A673 (cell line): ENCODE measurements at regions not wholly inside any gene's neighbourhood (a gene's known extent, or its start where the extent isn't known, plus 50 kb on each side); places are given as distances from the start of the nearest gene placed in this dataset.

Experiments
- BruUV-seq: library from RNA; stranded (reverse); fragments of 400-500 nt; replicated peaks from 2 replicates; lab custom pipeline; 2021; lab: Mats Ljungman, UMichigan
- CTCF ChIA-PET: fragments of 300-600 bp; sonication (Branson Sonifier 250); formaldehyde crosslinking; loops from one replicate; lab custom pipeline; 2022; ENCODE audit warnings: antibody characterized with exemption; lab: Charles Lee
- POLR2A ChIA-PET: fragments of 300-600 bp; sonication (Branson Sonifier 250); formaldehyde crosslinking; loops from one replicate; lab custom pipeline; 2022; ENCODE audit warnings: antibody characterized with exemption; ENCODE audit not compliant: low non-redundant PET; lab: Charles Lee
- DNase-seq: peaks from one replicate; pipeline ENCODE4 v3.0.0-alpha.2; 2015; ENCODE audit warnings: low spot score
- H3K27ac ChIP-seq: fragments of 200-600 bp; sonication (generic); 2 replicates; pipeline ENCODE4 v1.5.1; 2016; ENCODE audit warnings: mixed run types, low read depth, mild to moderate bottlenecking, mixed read lengths, antibody characterized with exemption, low read length; ENCODE audit not compliant: poor library complexity, severe bottlenecking
- H3K27me3 ChIP-seq: fragments of 200-600 bp; sonication (generic); replicated peaks from 2 replicates; pipeline ENCODE4 v1.6.1; 2017; ENCODE audit warnings: mixed run types, low read depth, mild to moderate bottlenecking, mixed read lengths, antibody characterized with exemption, low read length; ENCODE audit not compliant: insufficient read depth, poor library complexity
- H3K36me3 ChIP-seq: fragments of 200-600 bp; sonication (generic); 2 replicates; pipeline ENCODE4 v1.6.1; 2016; ENCODE audit warnings: mixed run types, mild to moderate bottlenecking, mixed read lengths, antibody characterized with exemption, low read length; ENCODE audit not compliant: insufficient read depth, poor library complexity, severe bottlenecking
- H3K4me1 ChIP-seq: fragments of 200-600 bp; sonication (generic); 2 replicates; pipeline ENCODE4 v1.6.1; 2017; ENCODE audit warnings: mixed run types, mild to moderate bottlenecking, mixed read lengths, antibody characterized with exemption, low read length; ENCODE audit not compliant: insufficient read depth, poor library complexity, severe bottlenecking
- H3K4me3 ChIP-seq: fragments of 200-600 bp; sonication (generic); 2 replicates; pipeline ENCODE4 v1.5.1; 2016; ENCODE audit warnings: low read depth, mixed run types, mild to moderate bottlenecking, mixed read lengths, low read length; ENCODE audit not compliant: poor library complexity, severe bottlenecking
- H3K9me3 ChIP-seq: fragments of 200-600 bp; sonication (generic); 2 replicates; pipeline ENCODE4 v1.6.1; 2016; ENCODE audit warnings: mixed run types, low read depth, mild to moderate bottlenecking, mixed read lengths, antibody characterized with exemption, low read length; ENCODE audit not compliant: poor library complexity, severe bottlenecking
- CTCF ChIP-seq: fragments of 300-800, 200-600 bp; sonication (generic); conservative IDR thresholded peaks from 2 replicates; pipeline ENCODE4 v1.5.1; 2017; ENCODE audit warnings: low read depth, mild to moderate bottlenecking, antibody characterized with exemption, low read length, moderate library complexity, mixed read lengths
- EZH2 ChIP-seq: fragments of 200-600 bp; sonication (generic); IDR thresholded peaks from 2 replicates; pipeline ENCODE4 v1.6.1; 2017; ENCODE audit warnings: borderline replicate concordance, low read depth, mild to moderate bottlenecking, mixed read lengths, antibody characterized with exemption, low read length; ENCODE audit not compliant: poor library complexity, severe bottlenecking
- intact Hi-C: fragments of 100-400 bp; cut with micrococcal nuclease; formaldehyde crosslinking; loops from one replicate; pipeline ENCODE4 v1.10.0; 2022; ENCODE audit not compliant: unreplicated experiment

GRCh38 chr6:168145747-168146596, 67.0 kb upstream of the FRMD1 start:
- intact Hi-C loops = no loop called here
- H3K27me3 ChIP-seq = no peaks in the 10 kb centered on the region
- TF ChIP-seq CTCF (no peak), EZH2 (no peak)
- BruUV-seq = no TSS peak
- H3K4me1 ChIP-seq = peaks cover 14% of the 10 kb centered on the region
- no peaks in the 10 kb centered on the region for H3K9me3 ChIP-seq
- no peak overlapping the region for H3K27ac ChIP-seq
- CTCF ChIA-PET = no interaction called here
- no peaks in the 10 kb centered on the region for H3K36me3 ChIP-seq
- no peak overlapping the region for H3K4me3 ChIP-seq
- DNase-seq = no peak
- POLR2A ChIA-PET = no interaction called here

- no TSS peak for BruUV-seq
- no peak for DNase-seq
- TF ChIP-seq EZH2 = no peak
- TF ChIP-seq CTCF = no peak
- intact Hi-C loops = no loop called here
- Histone ChIP-seq H3K36me3 (no peaks in the 10 kb centered on the region), H3K4me3 (no peak overlapping the region), H3K27me3 (no peaks in the 10 kb centered on the region), H3K27ac (no peak overlapping the region), H3K4me1 (no peaks in the 10 kb centered on the region), H3K9me3 (no peaks in the 10 kb centered on the region)
- ChIA-PET POLR2A (no interaction called here), CTCF (no interaction called here)
These were observed 60.1 kb upstream of the FRMD1 start for GRCh38 chr6:168139121-168139520.

- H3K36me3 ChIP-seq = no peaks in the 10 kb centered on the region
- H3K4me1 ChIP-seq = no peaks in the 10 kb centered on the region
- no peaks in the 10 kb centered on the region for H3K9me3 ChIP-seq
- BruUV-seq = no TSS peak
- TF ChIP-seq EZH2 (no peak), CTCF (no peak)
- H3K4me3 ChIP-seq = no peak overlapping the region
- H3K27me3 ChIP-seq = no peaks in the 10 kb centered on the region
- POLR2A ChIA-PET = no interaction called here
- CTCF ChIA-PET = no interaction called here
- intact Hi-C loops = no loop called here
- no peak overlapping the region for H3K27ac ChIP-seq
- no peak for DNase-seq
These were observed 59.4 kb upstream of the FRMD1 start for GRCh38 chr6:168138436-168138835.
